Stimulated activated CD4-positive, alpha-beta T cell treated with anti-CD3 and anti-CD28 coated beads, Interleukin-4, amount 100 ng/mL, for 1 hour (primary cell): ENCODE measurements at regions not wholly inside any gene's neighbourhood (a gene's known extent, or its start where the extent isn't known, plus 50 kb on each side); places are given as distances from the start of the nearest gene placed in this dataset.
"Not testable (repeated sequence)": the region's sequence is repeated elsewhere in the genome, so short reads cannot be mapped to it uniquely, and the experiment has no call there.

ENCODE experiments used
- DNase-seq: peaks from one replicate; pipeline ENCODE4 v3.0.0-alpha.2; 2020

- no peak for DNase-seq
Observed at GRCh38 chr7:121519548-121520521, 123.7 kb upstream of the FAM3C start.

- no peak for DNase-seq
Observed at GRCh38 chr7:121517591-121517990, 121.5 kb upstream of the FAM3C start.

GRCh38 chr7:121516821-121517220 is 120.7 kb upstream of the FAM3C start:
- no peak for DNase-seq

GRCh38 chr7:121515630-121516401 is 119.7 kb upstream of the FAM3C start:
- DNase-seq = no peak

GRCh38 chr7:121515229-121515628 is 119.1 kb upstream of the FAM3C start:
- no peak for DNase-seq

- DNase-seq = no peak
Observed at GRCh38 chr7:121513105-121513504, 117.0 kb upstream of the FAM3C start.

- DNase-seq = no peak
Observed at GRCh38 chr7:121510858-121511482, 114.9 kb upstream of the FAM3C start.

- DNase-seq = no peak
Observed at GRCh38 chr7:121510302-121510701, 114.2 kb upstream of the FAM3C start.

- no peak for DNase-seq
Observed at GRCh38 chr7:121505540-121506182, 109.6 kb upstream of the FAM3C start.

GRCh38 chr7:121505021-121505420 is 108.9 kb upstream of the FAM3C start:
- DNase-seq = no peak

GRCh38 chr7:121504482-121504881 is 108.4 kb upstream of the FAM3C start:
- no peak for DNase-seq

- DNase-seq = no peak
Observed at GRCh38 chr7:121503730-121504129, 107.6 kb upstream of the FAM3C start.

- DNase-seq = no peak
Observed at GRCh38 chr7:121503039-121503438, 106.9 kb upstream of the FAM3C start.

- no peak for DNase-seq
Observed at GRCh38 chr7:121501566-121501965, 105.5 kb upstream of the FAM3C start.

- DNase-seq = no peak
Observed at GRCh38 chr7:121500360-121501058, 104.4 kb upstream of the FAM3C start.

GRCh38 chr7:121499624-121500023 is 103.5 kb upstream of the FAM3C start:
- no peak for DNase-seq

GRCh38 chr7:121498816-121499215 is 102.7 kb upstream of the FAM3C start:
- DNase-seq = no peak

GRCh38 chr7:121497545-121497944 is 101.4 kb upstream of the FAM3C start:
- DNase-seq = not testable (repeated sequence)

GRCh38 chr7:121494516-121494915 is 98.4 kb upstream of the FAM3C start:
- DNase-seq = no peak

GRCh38 chr7:121493553-121493952 is 97.4 kb upstream of the FAM3C start:
- DNase-seq = no peak

- no peak for DNase-seq
Observed at GRCh38 chr7:121490309-121490708, 94.2 kb upstream of the FAM3C start.

GRCh38 chr7:121489440-121489839 is 93.3 kb upstream of the FAM3C start:
- no peak for DNase-seq
